ENCODE measurements at regions not wholly inside any gene's neighbourhood (a gene's known extent, or its start where the extent isn't known, plus 50 kb on each side); places are given as distances from the start of the nearest gene placed in this dataset.
"Not testable (repeated sequence)": the region's sequence is repeated elsewhere in the genome, so short reads cannot be mapped to it uniquely, and the experiment has no call there.

- Histone ChIP-seq H3K9me3 (no peaks in the 10 kb centered on the region), H3K4me3 (no peak overlapping the region), H3K36me3 (no peaks in the 10 kb centered on the region), H3K27me3 (peaks cover 0 to 4% (median 0%) of the 10 kb centered on the region in 3 donors), H3K27ac (no peak overlapping the region), H3K4me1 (no peaks in the 10 kb centered on the region)
- WGBS, 2 donors: 77 to 79% methylated on average over 3 of the region's 3 CpGs
- TF ChIP-seq EP300 (IDR thresholded peaks at IDR 0.05) (no peak), POLR2A (IDR thresholded peaks at IDR 0.05) (no peak), CTCF (IDR thresholded peaks at IDR 0.05) (no peak), POLR2AphosphoS5 (IDR thresholded peaks at IDR 0.05) (no peak)
- intact Hi-C loops (cut with DNase I): no loop called here
- DNase-seq: no peak
These were observed 56.1 kb upstream of the LYRM9 start for GRCh38 chr17:27949304-27949703.

DNA sequence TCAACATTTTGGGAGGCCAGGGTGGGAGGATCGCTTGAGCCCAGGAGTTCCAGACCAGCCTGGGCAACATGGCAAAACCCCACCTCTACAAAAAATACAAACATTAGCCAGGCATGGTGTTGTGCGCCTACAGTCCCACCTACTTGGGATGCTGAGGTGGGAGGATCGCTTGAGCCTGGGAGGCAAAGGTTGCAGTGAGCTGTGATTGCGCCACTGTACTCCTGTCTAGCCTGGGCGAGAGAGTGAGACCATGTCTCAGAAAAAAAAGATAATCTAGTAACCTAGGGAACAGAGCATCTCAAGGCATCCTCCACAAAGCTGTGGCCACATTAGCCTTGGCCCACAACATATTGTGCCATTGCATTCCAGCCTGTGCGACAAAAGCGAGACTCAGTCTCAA, 57.1 kb upstream of the LYRM9 start:
- DNase-seq; H3K4me1 ChIP-seq; intact Hi-C loops (cut with DNase I); H3K27ac ChIP-seq; H3K27me3 ChIP-seq; H3K4me3 ChIP-seq; H3K36me3 ChIP-seq; H3K9me3 ChIP-seq: not testable (repeated sequence)
- 91 to 92% methylated on average over 7 of the region's 7 CpGs for WGBS, 2 donors

DNA sequence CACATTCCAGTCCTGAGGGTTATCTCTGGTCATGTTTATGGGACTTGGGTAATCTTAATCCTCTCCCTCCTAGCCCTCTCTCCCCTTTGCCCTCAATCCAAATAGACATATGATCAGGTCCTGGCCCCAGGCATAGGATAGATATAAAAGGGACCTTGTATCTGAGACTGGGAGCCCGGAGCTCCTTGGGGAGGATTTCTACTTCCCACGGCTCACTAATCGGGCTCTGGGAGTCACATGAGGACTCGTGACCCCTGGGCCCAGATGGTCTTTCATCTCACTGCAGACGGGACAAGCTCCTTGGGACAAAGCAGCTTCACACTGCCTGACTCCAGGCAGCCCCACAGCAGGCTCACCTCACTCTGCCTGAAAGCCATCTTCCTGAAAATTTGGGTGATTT, 57.8 kb upstream of the LYRM9 start:
- 72 to 79% methylated on average over 5 of the region's 5 CpGs for WGBS, 2 donors
- no peak for TF ChIP-seq CTCF (IDR thresholded peaks at IDR 0.05)
- no peak for TF ChIP-seq POLR2AphosphoS5 (IDR thresholded peaks at IDR 0.05)
- no peak for TF ChIP-seq POLR2A (IDR thresholded peaks at IDR 0.05)
- TF ChIP-seq EP300 (IDR thresholded peaks at IDR 0.05): no peak
- intact Hi-C loops (cut with DNase I): no loop called here

GRCh38 chr17:27951872-27952271, 58.7 kb upstream of the LYRM9 start:
- Histone ChIP-seq H3K27me3 (peaks cover 0 to 4% (median 0%) of the 10 kb centered on the region in 3 donors), H3K36me3 (no peaks in the 10 kb centered on the region), H3K4me3 (no peak overlapping the region), H3K9me3 (no peaks in the 10 kb centered on the region), H3K27ac (no peak overlapping the region), H3K4me1 (no peaks in the 10 kb centered on the region)
- no peak for DNase-seq
- TF ChIP-seq EP300 (IDR thresholded peaks at IDR 0.05): no peak
- no peak for TF ChIP-seq CTCF (IDR thresholded peaks at IDR 0.05)
- TF ChIP-seq POLR2AphosphoS5 (IDR thresholded peaks at IDR 0.05): no peak
- no peak for TF ChIP-seq POLR2A (IDR thresholded peaks at IDR 0.05)
- WGBS, 2 donors: 70 to 86% methylated on average over 6 of the region's 6 CpGs
- intact Hi-C loops (cut with DNase I): no loop called here

More for the DNA sequence above, 57.8 kb upstream of the LYRM9 start:
- Histone ChIP-seq H3K4me1 (no peaks in the 10 kb centered on the region), H3K36me3 (no peaks in the 10 kb centered on the region), H3K4me3 (no peak overlapping the region), H3K9me3 (no peaks in the 10 kb centered on the region), H3K27ac (no peak overlapping the region), H3K27me3 (peaks cover 0 to 4% (median 0%) of the 10 kb centered on the region in 3 donors)
- DNase-seq: no peak

DNA sequence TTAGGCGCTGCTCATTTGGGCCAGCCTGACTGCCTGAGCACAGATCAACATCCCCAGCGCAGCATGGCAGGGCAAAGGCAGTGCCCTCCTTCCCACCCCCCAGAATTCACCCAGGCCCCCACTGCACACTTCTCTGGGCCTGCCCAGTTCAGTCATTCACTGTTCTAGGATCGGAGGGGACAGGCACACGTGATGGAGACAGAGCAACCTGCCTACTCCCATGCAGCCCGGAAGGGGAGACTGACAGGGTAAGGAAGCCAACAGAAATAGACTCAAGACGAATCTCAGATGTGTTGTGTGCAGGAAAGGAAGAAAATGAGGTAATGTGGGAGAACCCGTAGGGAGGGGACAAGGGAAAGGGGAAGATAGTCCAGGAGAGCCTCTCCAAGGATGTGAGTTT, 59.2 kb upstream of the LYRM9 start:
- no peaks in the 10 kb centered on the region for H3K9me3 ChIP-seq
- DNase-seq: no peak
- intact Hi-C loops (cut with DNase I): no loop called here
- no peak overlapping the region for H3K27ac ChIP-seq
- H3K4me1 ChIP-seq: no peaks in the 10 kb centered on the region
- H3K27me3 ChIP-seq: peaks cover 0 to 4% (median 0%) of the 10 kb centered on the region in 3 donors
- WGBS, 2 donors: 70 to 78% methylated on average over 7 of the region's 7 CpGs
- no peak overlapping the region for H3K4me3 ChIP-seq
- H3K36me3 ChIP-seq: no peaks in the 10 kb centered on the region
- TF ChIP-seq CTCF (IDR thresholded peaks at IDR 0.05) (no peak), EP300 (IDR thresholded peaks at IDR 0.05) (no peak), POLR2A (IDR thresholded peaks at IDR 0.05) (no peak), POLR2AphosphoS5 (IDR thresholded peaks at IDR 0.05) (no peak)
